ENCODE measurements at regions not wholly inside any gene's neighbourhood (a gene's known extent, or its start where the extent isn't known, plus 50 kb on each side); places are given as distances from the start of the nearest gene placed in this dataset.

DNA sequence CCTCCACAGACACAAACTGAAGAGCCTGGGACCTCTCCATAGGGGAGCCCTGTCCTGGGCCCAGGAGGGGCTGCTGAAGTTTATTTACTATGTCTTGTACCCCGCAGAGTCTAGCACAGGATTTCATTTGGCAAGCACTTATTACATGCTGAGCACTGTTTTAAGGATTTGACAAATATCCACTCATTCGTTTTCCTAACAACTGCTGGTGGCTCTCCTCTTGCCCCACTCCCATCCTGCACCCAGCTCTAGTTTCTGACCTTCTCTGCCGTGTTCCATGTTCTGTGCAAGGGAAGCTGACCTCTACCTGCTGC is 127.0 kb upstream of the MAFB start:
- Histone ChIP-seq H3K36me3 (replicated peaks; ENCODE audit: low read depth, low read length) (no peaks in the 10 kb centered on the region), H3K4me2 (ENCODE audit: low read length) (no peak overlapping the region), H2AFZ (ENCODE audit: low read depth, low read length) (no peak overlapping the region), H4K20me1 (ENCODE audit: insufficient read depth, low read length) (no peaks in the 10 kb centered on the region), H3K4me3 (ENCODE audit: low read length) (no peak overlapping the region), H3K79me2 (ENCODE audit: low read length) (no peaks in the 10 kb centered on the region), H3K9me3 (ENCODE audit: insufficient read depth, low read length) (no peaks in the 10 kb centered on the region), H3K9ac (ENCODE audit: low read length) (no peak overlapping the region), H3K27me3 (ENCODE audit: low read depth, low read length) (peaks cover 16% of the 10 kb centered on the region; the same call in 1 of the 2 replicates), H3K27ac (ENCODE audit: low read length) (no peak overlapping the region), H3K4me1 (ENCODE audit: low read length) (no peaks in the 10 kb centered on the region)
- no peak for TF ChIP-seq EZH2phosphoT487 (IDR thresholded peaks at IDR 0.05; ENCODE audit: low read depth)
- TF ChIP-seq, protein P1, sequence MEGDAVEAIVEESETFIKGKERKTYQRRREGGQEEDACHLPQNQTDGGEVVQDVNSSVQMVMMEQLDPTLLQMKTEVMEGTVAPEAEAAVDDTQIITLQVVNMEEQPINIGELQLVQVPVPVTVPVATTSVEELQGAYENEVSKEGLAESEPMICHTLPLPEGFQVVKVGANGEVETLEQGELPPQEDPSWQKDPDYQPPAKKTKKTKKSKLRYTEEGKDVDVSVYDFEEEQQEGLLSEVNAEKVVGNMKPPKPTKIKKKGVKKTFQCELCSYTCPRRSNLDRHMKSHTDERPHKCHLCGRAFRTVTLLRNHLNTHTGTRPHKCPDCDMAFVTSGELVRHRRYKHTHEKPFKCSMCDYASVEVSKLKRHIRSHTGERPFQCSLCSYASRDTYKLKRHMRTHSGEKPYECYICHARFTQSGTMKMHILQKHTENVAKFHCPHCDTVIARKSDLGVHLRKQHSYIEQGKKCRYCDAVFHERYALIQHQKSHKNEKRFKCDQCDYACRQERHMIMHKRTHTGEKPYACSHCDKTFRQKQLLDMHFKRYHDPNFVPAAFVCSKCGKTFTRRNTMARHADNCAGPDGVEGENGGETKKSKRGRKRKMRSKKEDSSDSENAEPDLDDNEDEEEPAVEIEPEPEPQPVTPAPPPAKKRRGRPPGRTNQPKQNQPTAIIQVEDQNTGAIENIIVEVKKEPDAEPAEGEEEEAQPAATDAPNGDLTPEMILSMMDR (IDR thresholded peaks at IDR 0.05; ENCODE audit: low read depth, low read length): no peak

DNA sequence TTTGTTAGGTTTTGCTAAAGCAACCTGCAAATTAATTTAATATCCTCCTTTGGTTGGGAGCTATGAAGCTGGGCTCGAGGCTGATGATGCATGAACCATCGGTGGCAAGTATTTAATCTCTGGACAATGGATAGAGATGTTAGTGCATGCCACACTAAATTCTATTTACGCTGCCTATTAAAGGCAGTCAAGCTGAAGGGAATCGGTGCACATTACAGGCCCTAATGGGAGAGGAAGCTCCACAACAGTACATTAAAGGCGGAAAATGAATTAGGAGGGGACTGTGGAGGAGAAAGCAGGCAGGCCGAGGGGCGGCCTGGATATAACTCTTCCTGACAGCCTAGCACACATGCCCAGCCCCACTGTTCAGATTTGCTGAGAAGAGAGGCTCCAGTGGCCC is 132.4 kb upstream of the MAFB start:
- H2AFZ ChIP-seq (ENCODE audit: low read depth, low read length): no peak overlapping the region
- H3K27me3 ChIP-seq (ENCODE audit: low read depth, low read length): peaks cover 46% of the 10 kb centered on the region; the same call in 1 of the 2 replicates
- H3K4me3 ChIP-seq (ENCODE audit: low read length): no peak overlapping the region
- H3K9ac ChIP-seq (ENCODE audit: low read length): no peak overlapping the region
- H3K4me1 ChIP-seq (ENCODE audit: low read length): no peaks in the 10 kb centered on the region
- no peaks in the 10 kb centered on the region for H3K79me2 ChIP-seq (ENCODE audit: low read length)
- no peaks in the 10 kb centered on the region for H3K9me3 ChIP-seq (ENCODE audit: insufficient read depth, low read length)
- H4K20me1 ChIP-seq (ENCODE audit: insufficient read depth, low read length): no peaks in the 10 kb centered on the region
- no peaks in the 10 kb centered on the region for H3K36me3 ChIP-seq (replicated peaks; ENCODE audit: low read depth, low read length)
- no peak overlapping the region for H3K27ac ChIP-seq (ENCODE audit: low read length)
- TF ChIP-seq EZH2phosphoT487 (IDR thresholded peaks at IDR 0.05; ENCODE audit: low read depth): no peak
- TF ChIP-seq, protein P1 (IDR thresholded peaks at IDR 0.05; ENCODE audit: low read depth, low read length): no peak
- no peak overlapping the region for H3K4me2 ChIP-seq (ENCODE audit: low read length)

- no peak overlapping the region for H3K4me2 ChIP-seq (ENCODE audit: low read length)
- H3K9me3 ChIP-seq (ENCODE audit: insufficient read depth, low read length): no peaks in the 10 kb centered on the region
- no peaks in the 10 kb centered on the region for H3K4me1 ChIP-seq (ENCODE audit: low read length)
- no peak overlapping the region for H3K9ac ChIP-seq (ENCODE audit: low read length)
- H3K4me3 ChIP-seq (ENCODE audit: low read length): no peak overlapping the region
- H3K79me2 ChIP-seq (ENCODE audit: low read length): no peaks in the 10 kb centered on the region
- H4K20me1 ChIP-seq (ENCODE audit: insufficient read depth, low read length): no peaks in the 10 kb centered on the region
- no peak overlapping the region for H3K27ac ChIP-seq (ENCODE audit: low read length)
- TF ChIP-seq, protein P1 (IDR thresholded peaks at IDR 0.05; ENCODE audit: low read depth, low read length): no peak
- no peak for TF ChIP-seq EZH2phosphoT487 (IDR thresholded peaks at IDR 0.05; ENCODE audit: low read depth)
- no peak overlapping the region for H2AFZ ChIP-seq (ENCODE audit: low read depth, low read length)
- H3K27me3 ChIP-seq (ENCODE audit: low read depth, low read length): peaks cover 60% of the 10 kb centered on the region
- no peaks in the 10 kb centered on the region for H3K36me3 ChIP-seq (replicated peaks; ENCODE audit: low read depth, low read length)
These were observed 137.7 kb upstream of the MAFB start for GRCh38 chr20:40826699-40827098.

- Histone ChIP-seq H3K4me3 (ENCODE audit: low read length) (no peak overlapping the region), H3K4me1 (ENCODE audit: low read length) (peaks cover 3% of the 10 kb centered on the region; the same call in 1 of the 2 replicates), H4K20me1 (ENCODE audit: insufficient read depth, low read length) (no peaks in the 10 kb centered on the region), H3K9me3 (ENCODE audit: insufficient read depth, low read length) (no peaks in the 10 kb centered on the region), H3K4me2 (ENCODE audit: low read length) (no peak overlapping the region), H2AFZ (ENCODE audit: low read depth, low read length) (no peak overlapping the region), H3K27me3 (ENCODE audit: low read depth, low read length) (peaks cover 28% of the 10 kb centered on the region), H3K36me3 (replicated peaks; ENCODE audit: low read depth, low read length) (no peaks in the 10 kb centered on the region), H3K9ac (ENCODE audit: low read length) (no peak overlapping the region), H3K27ac (ENCODE audit: low read length) (no peak overlapping the region), H3K79me2 (ENCODE audit: low read length) (no peaks in the 10 kb centered on the region)
- TF ChIP-seq EZH2phosphoT487 (IDR thresholded peaks at IDR 0.05; ENCODE audit: low read depth): no peak
- TF ChIP-seq, protein P1 (IDR thresholded peaks at IDR 0.05; ENCODE audit: low read depth, low read length): no peak
These were observed 146.3 kb upstream of the MAFB start for GRCh38 chr20:40835321-40835720.

Measured in OCI-LY3 (cell line).